ENCODE measurements at regions not wholly inside any gene's neighbourhood (a gene's known extent, or its start where the extent isn't known, plus 50 kb on each side); places are given as distances from the start of the nearest gene placed in this dataset.
"Not testable (repeated sequence)": the region's sequence is repeated elsewhere in the genome, so short reads cannot be mapped to it uniquely, and the experiment has no call there.

DNA sequence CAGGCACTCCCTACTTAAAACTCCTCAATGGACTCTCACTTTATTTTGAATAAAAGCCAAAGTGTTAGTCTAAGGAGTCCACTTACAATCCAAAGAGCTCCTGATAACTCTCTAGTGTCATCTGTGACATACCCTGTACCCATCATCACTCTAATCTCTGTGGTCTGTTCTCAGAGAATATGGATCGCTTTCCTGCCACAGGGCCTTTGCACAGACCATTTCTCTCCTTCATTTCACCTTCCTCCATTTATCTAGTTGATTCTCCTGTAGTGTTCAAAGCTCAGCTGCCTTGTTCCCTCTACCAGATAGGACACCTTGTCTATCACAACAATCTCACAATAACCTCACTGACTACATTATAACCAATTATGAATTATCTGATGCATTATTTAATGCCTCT lies 185.4 kb upstream of the KBTBD8 start:
- DNase-seq = no peak

GRCh38 chr3:66816090-66816761 lies 181.9 kb upstream of the KBTBD8 start:
- peak; percentile 76 for DNase-seq

GRCh38 chr3:66817951-66818557 lies 180.1 kb upstream of the KBTBD8 start:
- no peak for DNase-seq

DNA sequence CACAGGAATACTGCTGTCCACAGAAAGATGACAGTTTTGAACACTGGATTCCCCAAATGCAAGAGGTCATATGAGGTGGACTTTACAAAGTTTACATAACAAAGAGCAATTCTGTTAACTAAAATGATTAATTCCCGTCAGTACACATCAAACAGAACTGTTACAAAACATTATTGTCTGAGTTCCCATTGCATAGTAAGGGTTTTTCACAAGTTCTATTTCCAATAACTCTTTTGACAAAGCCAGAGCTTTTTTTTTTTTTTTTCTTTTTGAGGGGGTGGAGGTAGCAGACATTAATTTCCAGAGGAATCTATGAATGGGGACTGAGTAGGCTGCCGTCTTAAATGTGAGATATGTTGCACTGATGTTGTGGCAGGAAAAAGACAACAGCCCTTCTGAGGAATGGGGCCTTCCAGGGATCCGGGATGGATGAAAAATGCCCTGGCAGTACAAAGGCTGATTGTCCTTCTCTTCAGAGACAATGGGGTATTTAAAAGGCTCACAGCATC lies 178.1 kb upstream of the KBTBD8 start:
- DNase-seq = no peak

DNA sequence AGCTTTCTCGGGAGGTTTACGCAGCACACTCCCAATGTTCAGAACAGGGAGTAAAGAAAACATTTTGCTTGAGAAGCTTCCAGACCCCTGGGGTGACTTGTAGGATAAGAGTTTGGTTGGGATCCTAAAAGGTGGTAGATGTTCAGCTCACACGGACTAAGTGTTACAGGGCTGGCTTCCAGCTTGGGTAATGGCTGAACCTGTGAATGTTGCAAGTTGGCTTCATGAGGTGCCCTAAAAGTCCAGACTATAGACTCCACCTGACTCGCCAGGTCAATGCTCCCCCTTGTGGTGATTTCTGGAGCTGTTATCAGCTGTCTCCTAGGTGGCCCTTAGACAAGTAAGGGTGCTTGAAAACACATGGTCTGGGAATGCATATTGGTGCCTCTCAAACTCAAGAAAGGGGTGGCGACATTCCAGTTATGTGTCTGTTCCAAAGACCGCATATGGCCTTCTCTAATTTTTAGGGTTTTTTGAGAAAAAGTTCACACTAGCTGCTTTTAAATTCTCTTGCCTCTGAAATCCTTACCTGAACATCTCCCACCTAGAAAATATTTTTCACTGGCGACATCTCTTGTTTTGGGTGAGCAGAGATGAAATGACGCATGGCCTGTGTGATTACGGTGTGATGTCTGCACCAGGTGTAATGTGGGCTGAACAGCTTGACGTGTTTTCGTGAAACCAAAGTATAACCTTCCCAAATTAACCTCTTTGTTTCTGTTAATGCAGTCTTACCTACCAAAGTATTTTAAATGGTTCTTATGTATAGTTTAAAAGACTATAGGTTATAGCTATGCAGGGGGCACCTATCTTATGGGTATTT lies 175.7 kb upstream of the KBTBD8 start:
- DNase-seq = peak; percentile 70

DNA sequence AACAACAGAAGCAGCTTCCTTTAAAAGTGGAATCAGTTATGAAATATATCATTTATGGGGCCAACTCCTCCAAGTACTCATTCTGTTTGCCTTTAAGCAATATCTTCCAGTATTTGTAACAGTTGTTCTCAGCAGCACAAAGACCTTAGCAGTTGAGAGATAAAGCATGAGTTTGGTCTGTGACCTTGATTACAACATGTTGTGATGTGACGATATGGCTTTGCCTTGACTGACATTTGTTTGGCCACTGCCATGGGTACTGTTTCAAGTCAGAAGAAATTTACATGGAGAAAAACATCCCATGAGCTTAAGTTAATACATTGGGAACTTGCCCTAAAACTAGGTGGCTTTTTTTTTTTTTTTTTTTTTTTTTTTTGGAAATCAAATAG lies 175.1 kb upstream of the KBTBD8 start:
- DNase-seq = no peak

DNA sequence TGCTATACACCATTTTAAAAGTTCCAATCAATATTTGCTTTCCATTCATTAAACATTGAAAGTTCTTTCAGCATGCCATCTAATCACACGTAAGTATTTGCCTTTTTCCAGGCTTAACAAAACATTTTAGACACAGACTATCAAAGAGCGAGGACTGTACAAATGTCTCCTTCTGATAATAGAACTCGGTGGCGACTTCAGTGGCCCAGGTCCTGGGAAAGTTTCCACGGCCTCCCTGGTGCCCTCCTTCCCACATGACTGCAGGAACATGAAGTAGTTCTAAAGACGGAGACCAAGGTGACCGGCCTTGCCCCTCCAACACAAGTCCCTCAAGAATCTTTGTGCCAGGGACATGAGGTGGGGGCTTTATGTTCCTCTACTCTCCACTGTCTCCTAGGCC lies 174.6 kb upstream of the KBTBD8 start:
- DNase-seq = no peak

DNA sequence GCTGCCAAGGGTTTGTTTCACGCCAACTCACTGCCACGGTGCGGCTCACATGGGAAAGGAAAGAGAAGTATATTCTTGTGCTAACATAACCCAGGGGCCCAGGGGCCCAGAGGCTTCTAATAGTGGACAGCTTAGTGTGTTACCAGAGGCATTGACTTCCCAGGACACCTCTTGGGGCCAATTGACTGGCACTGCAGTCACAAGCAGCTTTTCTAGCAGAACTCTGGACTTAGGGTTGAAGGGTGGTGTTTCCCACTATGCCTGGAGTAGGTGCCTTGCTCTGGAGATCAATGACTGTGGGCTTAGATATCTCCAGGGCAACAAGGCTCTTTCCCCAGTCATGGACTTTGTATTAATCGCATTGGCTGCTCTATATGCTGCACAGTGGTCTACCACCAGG lies 172.7 kb upstream of the KBTBD8 start:
- DNase-seq = no peak

DNA sequence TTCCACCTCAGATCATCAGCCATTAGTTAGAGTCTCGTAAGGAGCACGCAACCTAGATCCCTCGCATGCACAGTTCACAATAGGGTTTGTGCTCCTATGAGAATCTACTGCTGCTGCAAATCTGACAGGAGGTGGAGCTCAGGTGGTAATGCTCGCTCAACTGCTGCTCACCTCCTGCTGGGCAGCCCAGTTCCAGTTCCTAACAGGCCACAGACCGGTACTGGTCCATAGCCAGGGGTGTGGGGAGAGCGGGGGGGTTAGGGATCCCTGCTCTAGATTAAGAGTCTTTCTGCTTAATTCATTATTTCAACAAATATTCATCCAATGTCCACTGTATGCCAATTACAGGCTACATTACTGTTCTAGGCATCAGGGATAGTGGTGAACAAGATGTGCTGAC lies 170.4 kb upstream of the KBTBD8 start:
- DNase-seq = no peak

- no peak for DNase-seq
Observed at GRCh38 chr3:66828303-66828702, 169.8 kb upstream of the KBTBD8 start.

DNA sequence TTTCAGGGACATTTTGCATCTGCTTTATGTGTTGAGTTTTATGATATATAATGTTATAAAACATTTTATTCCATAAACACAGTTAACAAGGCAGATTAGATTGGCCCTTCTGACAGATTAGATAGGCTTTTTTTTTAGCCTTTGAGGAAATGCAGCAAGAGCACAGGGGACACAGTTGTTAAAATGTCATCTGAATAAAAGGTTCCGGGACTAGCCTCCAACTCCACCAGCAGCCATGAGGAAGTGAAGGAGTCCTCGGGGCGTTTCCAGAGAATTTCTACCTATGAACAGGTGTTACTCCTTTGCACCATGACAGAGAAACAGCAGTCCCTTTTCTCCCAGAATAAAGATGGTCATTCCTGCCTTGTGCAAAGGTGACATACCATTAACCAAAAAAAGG lies 167.8 kb upstream of the KBTBD8 start:
- DNase-seq = no peak

DNA sequence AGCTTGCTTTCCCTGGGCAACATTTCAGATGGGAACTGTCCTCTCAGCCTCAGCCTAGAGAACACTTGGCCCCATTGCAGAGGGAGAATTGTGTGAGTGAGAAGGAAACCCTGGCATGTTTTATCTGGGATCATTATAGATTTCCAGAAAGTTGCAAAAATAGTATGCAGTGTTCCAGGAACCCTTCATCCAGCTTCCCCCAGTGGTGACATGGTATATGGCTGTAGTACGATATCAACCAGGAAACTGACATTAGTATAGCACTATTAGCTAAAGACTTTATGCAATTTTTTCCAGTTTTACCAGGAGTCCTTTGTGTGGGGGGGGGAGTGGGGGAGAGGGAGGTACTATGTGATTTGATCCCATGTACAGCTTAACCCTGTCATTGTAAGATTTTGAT lies 166.2 kb upstream of the KBTBD8 start:
- DNase-seq = no peak

DNA sequence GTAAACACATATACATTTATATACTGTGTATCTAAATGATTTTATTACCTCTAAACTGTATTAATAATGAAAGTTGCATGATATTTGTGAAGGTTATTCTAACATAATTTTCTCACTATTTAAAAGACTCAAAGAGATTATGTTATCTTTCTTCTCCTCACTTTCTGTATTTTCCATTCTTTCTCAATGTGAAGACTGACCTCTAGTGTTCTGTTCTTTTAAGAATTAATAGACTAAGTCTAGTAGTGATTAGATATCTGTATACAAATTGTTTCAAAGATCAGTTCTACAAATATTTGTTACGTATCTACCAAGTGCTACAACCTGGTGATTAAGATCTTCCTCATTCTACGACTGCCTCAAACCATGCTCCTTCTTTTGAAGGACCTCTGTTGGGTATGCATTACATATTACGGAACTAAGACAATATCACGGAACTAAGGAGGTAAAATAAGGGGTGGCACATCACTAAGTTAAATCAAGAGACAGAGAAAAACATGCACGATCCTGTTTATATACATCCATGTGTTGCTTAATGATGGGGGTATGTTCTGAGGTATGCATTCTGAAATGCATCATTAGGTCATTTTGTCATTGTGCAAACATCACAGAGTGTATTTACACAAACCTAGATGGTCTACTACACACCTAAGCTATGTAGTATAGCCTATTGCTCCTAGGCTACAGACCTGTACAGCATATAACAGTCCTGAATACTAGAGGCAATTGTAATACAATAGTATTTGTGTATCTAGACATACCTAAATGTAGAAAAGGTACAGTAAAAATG lies 161.5 kb upstream of the KBTBD8 start:
- no peak for DNase-seq

GRCh38 chr3:66838704-66839103 lies 159.4 kb upstream of the KBTBD8 start:
- no peak for DNase-seq

DNA sequence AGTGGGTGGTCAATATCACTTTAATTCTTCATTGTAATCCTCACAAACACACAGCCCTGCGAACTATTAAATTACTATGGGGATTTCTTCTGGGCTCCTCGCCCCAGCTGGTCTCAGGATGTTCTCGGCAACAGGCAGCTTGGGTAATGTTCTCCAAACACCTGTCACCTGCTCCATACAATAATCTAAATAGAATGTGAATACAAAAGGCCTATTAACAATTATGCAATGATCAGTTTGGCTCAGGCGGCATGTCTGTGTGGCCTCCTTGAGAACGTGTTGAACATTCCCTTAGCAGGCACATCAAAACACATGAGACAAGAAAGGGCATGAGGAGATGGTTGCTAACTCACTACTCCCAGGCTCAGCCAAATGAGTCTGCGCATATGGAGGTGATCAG lies 158.6 kb upstream of the KBTBD8 start:
- peak; percentile 1 for DNase-seq

DNA sequence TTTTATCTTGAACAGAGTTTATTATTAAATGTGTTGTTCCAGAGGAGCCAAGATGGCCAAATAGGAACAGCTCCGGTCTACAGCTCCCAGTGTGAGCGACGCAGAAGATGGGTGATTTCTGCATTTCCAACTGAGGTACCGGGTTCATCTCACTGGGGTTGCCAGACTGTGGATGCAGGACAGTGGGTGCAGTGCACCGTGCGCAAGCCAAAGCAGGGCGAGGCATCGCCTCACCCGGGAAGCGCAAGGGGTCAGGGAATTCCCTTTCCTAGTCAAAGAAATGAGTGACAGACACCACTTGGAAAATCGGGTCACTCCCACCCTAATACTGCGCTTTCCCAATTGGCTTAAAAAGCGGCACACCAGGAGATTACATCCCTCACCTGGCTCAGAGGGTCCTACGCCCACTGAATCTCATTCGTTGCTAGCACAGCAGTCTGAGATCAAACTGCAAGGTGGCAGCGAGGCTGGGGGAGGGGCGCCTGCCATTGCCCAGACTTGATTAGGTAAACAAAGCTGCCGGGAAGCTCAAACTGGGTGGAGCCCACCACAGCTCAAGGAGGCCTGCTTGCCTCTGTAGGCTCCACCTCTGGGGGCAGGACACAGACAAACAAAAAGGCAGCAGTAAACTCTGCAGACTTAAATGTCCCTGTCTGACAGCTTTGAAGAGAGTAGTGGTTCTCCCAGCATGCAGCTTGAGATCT lies 155.2 kb upstream of the KBTBD8 start:
- DNase-seq = not testable (repeated sequence)

DNA sequence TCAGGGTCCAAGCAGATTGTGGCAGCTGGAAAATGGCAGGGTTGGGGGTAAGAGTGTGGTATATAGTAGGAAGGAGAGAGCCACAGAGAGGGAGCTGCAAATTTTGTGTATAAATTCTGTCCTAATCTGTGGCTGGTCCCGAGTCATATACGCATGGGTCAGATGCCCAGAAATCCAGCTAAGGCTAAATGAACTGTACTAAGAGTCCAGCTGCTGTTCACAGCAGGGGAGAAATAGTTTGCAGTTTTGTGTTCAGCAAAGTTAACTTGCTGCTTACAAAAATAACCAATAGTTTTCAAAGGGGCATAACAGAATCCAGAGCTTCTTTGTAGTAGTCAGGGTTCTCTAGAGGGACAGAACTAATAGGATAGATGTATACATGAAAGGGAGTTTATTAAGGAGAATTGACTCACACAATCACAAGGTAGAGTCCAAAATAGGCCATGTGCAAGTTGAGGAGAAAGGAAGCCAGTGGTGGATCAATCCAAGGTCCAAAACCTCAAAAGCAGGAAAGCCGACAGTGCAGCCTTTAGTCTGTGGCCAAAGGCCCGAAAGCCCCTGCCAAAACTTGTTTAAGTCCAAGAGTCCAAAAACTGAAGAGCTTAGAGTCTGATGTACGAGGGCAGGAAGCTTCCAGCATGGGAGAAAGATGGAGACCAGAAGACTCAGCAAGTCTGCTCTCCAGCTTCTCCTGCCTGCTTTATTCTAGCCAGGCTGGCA lies 146.1 kb upstream of the KBTBD8 start:
- no peak for DNase-seq

- DNase-seq = no peak
Observed at GRCh38 chr3:66854601-66855151, 143.4 kb upstream of the KBTBD8 start.

GRCh38 chr3:66856533-66856932 lies 141.6 kb upstream of the KBTBD8 start:
- no peak for DNase-seq

GRCh38 chr3:66858656-66859381 lies 139.3 kb upstream of the KBTBD8 start:
- no peak for DNase-seq

GRCh38 chr3:66860771-66861170 lies 137.3 kb upstream of the KBTBD8 start:
- no peak for DNase-seq
